Peyer's patch (tissue), 4 donors: ENCODE measurements at regions not wholly inside any gene's neighbourhood (a gene's known extent, or its start where the extent isn't known, plus 50 kb on each side); places are given as distances from the start of the nearest gene placed in this dataset.

Experiments
- CTCF ChIP-seq, 6 experiments: fragments of 450-650 bp in 4 of 6; fragments of 200-600 bp in 2 of 6; sonication (generic) in 1 of 6; IDR thresholded peaks; one replicate each; pipeline ENCODE4 v1.5.1; 2017 to 2019; ENCODE audit warnings: antibody characterized with exemption in 6 of 6, mild to moderate bottlenecking in 3 of 6, moderate library complexity in 1 of 6
- POLR2A ChIP-seq, 2 donors: fragments of 450-650 bp; IDR thresholded peaks; one replicate each; pipeline ENCODE4 v1.5.1; 2017; ENCODE audit warnings: antibody characterized with exemption in 2 of 2, mild to moderate bottlenecking in 2 of 2, moderate library complexity in 2 of 2

- TF ChIP-seq CTCF (IDR thresholded peaks at IDR 0.05) = no peak
- no peak for TF ChIP-seq POLR2A (IDR thresholded peaks at IDR 0.05)
These were observed 86.7 kb upstream of the ZRANB2 start for GRCh38 chr1:71167505-71167904.
